Prostate gland (tissue), 2 donors: ENCODE measurements at regions not wholly inside any gene's neighbourhood (a gene's known extent, or its start where the extent isn't known, plus 50 kb on each side); places are given as distances from the start of the nearest gene placed in this dataset.

Experiments used
- DNase-seq: peaks from one replicate; pipeline ENCODE4 v3.0.0-alpha.2; 2019; ENCODE audit warnings: low spot score
- H3K27ac ChIP-seq, 2 donors: fragments of 200-600 bp; sonication (generic); 2 replicates each; pipeline ENCODE4 v1.5.1; 2017 to 2019
- H3K27me3 ChIP-seq: fragments of 200-600 bp; sonication (generic); replicated peaks from 2 replicates; pipeline ENCODE4 v1.5.1; 2019; ENCODE audit not compliant: insufficient read depth
- H3K36me3 ChIP-seq, 2 donors: fragments of 200-600 bp; sonication (generic); 1 replicate in 1 of 2; 2 replicates in 1 of 2; pipeline versions ENCODE4 v1.5.1 to v1.8.1; 2017 to 2019
- H3K4me1 ChIP-seq: fragments of 200-600 bp; sonication (generic); replicated peaks from 2 replicates; pipeline ENCODE4 v1.5.1; 2019
- H3K4me3 ChIP-seq, 2 donors: fragments of 200-600 bp; sonication (generic); 2 replicates each; pipeline ENCODE4 v1.5.1; 2017 to 2019
- H3K9me3 ChIP-seq: fragments of 200-600 bp; sonication (generic); 2 replicates; pipeline ENCODE4 v1.5.1; 2017
- CTCF ChIP-seq, 4 experiments: fragments of 200-600 bp in 2 of 4; fragments of 450-650 bp in 2 of 4; sonication (generic) in 2 of 4; IDR thresholded peaks; 1 replicate in 3 of 4; 2 replicates in 1 of 4; pipeline ENCODE4 v1.5.1; 2016 to 2019; ENCODE audit warnings: antibody characterized with exemption in 4 of 4, mild to moderate bottlenecking in 2 of 4, moderate library complexity in 2 of 4
- POLR2A ChIP-seq: fragments of 450-650 bp; IDR thresholded peaks from one replicate; pipeline ENCODE4 v1.6.1; 2016; ENCODE audit warnings: antibody characterized with exemption, mild to moderate bottlenecking
- POLR2AphosphoS5 ChIP-seq: sonication (generic); formaldehyde crosslinking; IDR thresholded peaks from one replicate; pipeline ENCODE4 v1.6.1; 2017; ENCODE audit warnings: antibody characterized with exemption
- WGBS: methylation state at CpG from one replicate; pipeline ENCODE4 v1.1.5; 2018; 5-methylcytosine and 5-hydroxymethylcytosine counted together
- intact Hi-C: fragments of 100-400 bp; cut with DNase I; formaldehyde crosslinking; loops from one replicate; pipeline ENCODE4 v1.14.2; 2022

GRCh38 chr15:29903028-29903427, 80.8 kb upstream of the TJP1 start:
- no peak for DNase-seq
- intact Hi-C loops: no loop called here
- Histone ChIP-seq H3K9me3 (no peaks in the 10 kb centered on the region), H3K27ac (no peak overlapping the region), H3K4me3 (no peak overlapping the region), H3K27me3 (no peaks in the 10 kb centered on the region), H3K4me1 (no peaks in the 10 kb centered on the region), H3K36me3 (no peaks in the 10 kb centered on the region)
- no peak for TF ChIP-seq CTCF (IDR thresholded peaks at IDR 0.05)
- TF ChIP-seq POLR2AphosphoS5: no peak
- no peak for TF ChIP-seq POLR2A
- 89% methylated on average over 2 of the region's 2 CpGs for WGBS

GRCh38 chr15:29900237-29901189, 78.2 kb upstream of the TJP1 start:
- Histone ChIP-seq H3K27me3 (no peaks in the 10 kb centered on the region), H3K4me1 (no peaks in the 10 kb centered on the region), H3K4me3 (no peak overlapping the region), H3K27ac (no peak overlapping the region), H3K9me3 (no peaks in the 10 kb centered on the region), H3K36me3 (no peaks in the 10 kb centered on the region)
- intact Hi-C loops: no loop called here
- 88% methylated on average over 7 of the region's 7 CpGs for WGBS
- TF ChIP-seq POLR2A (no peak), CTCF (IDR thresholded peaks at IDR 0.05) (no peak), POLR2AphosphoS5 (no peak)
- DNase-seq: no peak

GRCh38 chr15:29896062-29896461, 73.8 kb upstream of the TJP1 start:
- Histone ChIP-seq H3K9me3 (no peaks in the 10 kb centered on the region), H3K27me3 (no peaks in the 10 kb centered on the region), H3K36me3 (no peaks in the 10 kb centered on the region), H3K27ac (no peak overlapping the region), H3K4me3 (no peak overlapping the region), H3K4me1 (no peaks in the 10 kb centered on the region)
- intact Hi-C loops: no loop called here
- DNase-seq: no peak
- no peak for TF ChIP-seq POLR2A
- TF ChIP-seq POLR2AphosphoS5: no peak
- TF ChIP-seq CTCF (IDR thresholded peaks at IDR 0.05): no peak
- WGBS: 93% methylated on average over 2 of the region's 2 CpGs

GRCh38 chr15:29891096-29891457, 68.8 kb upstream of the TJP1 start:
- Histone ChIP-seq H3K27me3 (no peaks in the 10 kb centered on the region), H3K9me3 (no peaks in the 10 kb centered on the region), H3K4me1 (no peaks in the 10 kb centered on the region), H3K36me3 (no peaks in the 10 kb centered on the region), H3K4me3 (no peak overlapping the region), H3K27ac (no peak overlapping the region)
- no peak for TF ChIP-seq POLR2A
- no peak for TF ChIP-seq POLR2AphosphoS5
- intact Hi-C loops: no loop called here
- no peak for DNase-seq
- 85% methylated on average over 2 of the region's 2 CpGs for WGBS

GRCh38 chr15:29890336-29891095, 68.2 kb upstream of the TJP1 start:
- Histone ChIP-seq H3K27ac (no peak overlapping the region), H3K27me3 (no peaks in the 10 kb centered on the region), H3K9me3 (no peaks in the 10 kb centered on the region), H3K36me3 (no peaks in the 10 kb centered on the region), H3K4me3 (no peak overlapping the region), H3K4me1 (no peaks in the 10 kb centered on the region)
- WGBS: 84% methylated on average over 6 of the region's 6 CpGs
- no peak for DNase-seq
- intact Hi-C loops: no loop called here
- TF ChIP-seq POLR2AphosphoS5: no peak
- no peak for TF ChIP-seq CTCF (IDR thresholded peaks at IDR 0.05)
- TF ChIP-seq POLR2A: no peak
